ENCODE measurements at regions not wholly inside any gene's neighbourhood (a gene's known extent, or its start where the extent isn't known, plus 50 kb on each side); places are given as distances from the start of the nearest gene placed in this dataset.
"Not testable (repeated sequence)": the region's sequence is repeated elsewhere in the genome, so short reads cannot be mapped to it uniquely, and the experiment has no call there.

DNA sequence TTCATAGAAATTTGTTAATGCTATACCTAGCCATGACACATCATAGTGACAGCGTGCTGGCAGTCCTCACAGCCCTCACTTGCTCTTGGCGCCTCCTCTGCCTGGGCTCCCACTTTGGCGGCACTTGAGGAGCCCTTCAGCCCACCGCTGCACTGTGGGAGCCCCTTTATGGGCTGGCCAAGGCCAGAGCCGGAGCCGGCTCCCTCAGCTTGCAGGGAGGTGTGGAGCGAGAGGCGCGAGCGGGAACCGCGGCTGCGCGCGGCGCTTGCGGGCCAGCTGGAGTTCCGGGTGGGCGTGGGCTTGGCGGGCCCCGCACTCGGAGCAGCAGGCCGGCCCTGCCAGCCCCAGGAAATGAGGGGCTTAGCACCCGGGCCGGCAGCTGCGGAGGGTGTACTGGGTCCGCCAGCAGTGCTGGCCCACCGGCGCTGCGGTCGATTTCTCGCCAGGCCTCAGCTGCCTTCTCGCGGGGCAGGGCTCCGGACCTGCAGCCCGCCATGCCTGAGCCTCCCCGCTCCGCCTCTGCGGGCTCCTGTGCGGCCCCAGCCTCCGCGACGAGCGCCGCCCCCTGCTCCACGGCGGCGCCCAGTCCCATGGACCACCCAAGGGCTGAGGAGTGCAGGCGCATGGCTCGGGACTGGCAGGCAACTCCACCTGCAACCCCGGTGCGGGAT lies 515.0 kb upstream of the GALNTL6 start:
- TF ChIP-seq, protein P1, sequence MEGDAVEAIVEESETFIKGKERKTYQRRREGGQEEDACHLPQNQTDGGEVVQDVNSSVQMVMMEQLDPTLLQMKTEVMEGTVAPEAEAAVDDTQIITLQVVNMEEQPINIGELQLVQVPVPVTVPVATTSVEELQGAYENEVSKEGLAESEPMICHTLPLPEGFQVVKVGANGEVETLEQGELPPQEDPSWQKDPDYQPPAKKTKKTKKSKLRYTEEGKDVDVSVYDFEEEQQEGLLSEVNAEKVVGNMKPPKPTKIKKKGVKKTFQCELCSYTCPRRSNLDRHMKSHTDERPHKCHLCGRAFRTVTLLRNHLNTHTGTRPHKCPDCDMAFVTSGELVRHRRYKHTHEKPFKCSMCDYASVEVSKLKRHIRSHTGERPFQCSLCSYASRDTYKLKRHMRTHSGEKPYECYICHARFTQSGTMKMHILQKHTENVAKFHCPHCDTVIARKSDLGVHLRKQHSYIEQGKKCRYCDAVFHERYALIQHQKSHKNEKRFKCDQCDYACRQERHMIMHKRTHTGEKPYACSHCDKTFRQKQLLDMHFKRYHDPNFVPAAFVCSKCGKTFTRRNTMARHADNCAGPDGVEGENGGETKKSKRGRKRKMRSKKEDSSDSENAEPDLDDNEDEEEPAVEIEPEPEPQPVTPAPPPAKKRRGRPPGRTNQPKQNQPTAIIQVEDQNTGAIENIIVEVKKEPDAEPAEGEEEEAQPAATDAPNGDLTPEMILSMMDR (IDR thresholded peaks at IDR 0.05; ENCODE audit: poor library complexity, severe bottlenecking) = not testable (repeated sequence)
- not testable (repeated sequence) for TF ChIP-seq EZH2 (IDR thresholded peaks at IDR 0.05; ENCODE audit: borderline replicate concordance, insufficient read depth, low read length, poor library complexity, severe bottlenecking); POLR2AphosphoS5 (IDR thresholded peaks at IDR 0.05); MXI1 (conservative IDR thresholded peaks at IDR 0.05; ENCODE audit: poor library complexity, severe bottlenecking); RAD21 (conservative IDR thresholded peaks at IDR 0.05); SMC3 (conservative IDR thresholded peaks at IDR 0.05; ENCODE audit: poor library complexity)
